A549 (cell line): ENCODE measurements at regions not wholly inside any gene's neighbourhood (a gene's known extent, or its start where the extent isn't known, plus 50 kb on each side); places are given as distances from the start of the nearest gene placed in this dataset.
"Not testable (repeated sequence)": the region's sequence is repeated elsewhere in the genome, so short reads cannot be mapped to it uniquely, and the experiment has no call there.

ENCODE experiments used
- ATAC-seq, 2 experiments: fragments of 200-7000 bp in 1 of 2; fragments of >200 bp in 1 of 2; cut with Nextera tagmentation in 1 of 2; cut with Tn5 transposase in 1 of 2; 3 replicates each; pipeline versions ENCODE4 v1.8.0 to v1.9.1; 2018 to 2020; ENCODE audit warnings: mild to moderate bottlenecking in 1 of 2, moderate library complexity in 1 of 2
- CTCF ChIA-PET: fragments of 300-600 bp; sonication (Branson Sonifier 250); formaldehyde crosslinking; extraction: SDS; loops from one replicate; lab custom pipeline; 2021; ENCODE audit warnings: antibody characterized with exemption, inconsistent platforms; lab: Yijun Ruan, JAX
- POLR2A ChIA-PET: fragments of 350-600 bp; formaldehyde crosslinking; extraction: SDS; loops from one replicate; lab custom pipeline; 2021; ENCODE audit warnings: antibody characterized with exemption, inconsistent platforms; lab: Yijun Ruan, JAX
- DNase-seq, 2 experiments: peaks; one replicate each; pipeline versions ENCODE4 v3.0.0 to v3.0.0-alpha.2; 2011 to 2016; ENCODE audit warnings: low read depth in 1 of 2, low spot score in 1 of 2
- FAIRE-seq: peaks from 2 replicates; lab custom pipeline; 2011; peaks lifted over from hg19 to GRCh38; lab: Jason Lieb, UNC
- H3K27ac ChIP-seq, 2 experiments: fragments of >200 bp; sonication (Bioruptor Twin); formaldehyde crosslinking; 3 replicates each; pipeline ENCODE4 v1.5.1; 2016 to 2017
- H3K4me1 ChIP-seq: fragments of >200 bp; sonication (Bioruptor Twin); formaldehyde crosslinking; 3 replicates; pipeline ENCODE4 v1.6.1; 2016
- H3K4me2 ChIP-seq: fragments of >200 bp; sonication (Bioruptor Twin); formaldehyde crosslinking; 3 replicates; pipeline ENCODE4 v1.6.1; 2016
- H3K4me3 ChIP-seq: fragments of >200 bp; sonication (Bioruptor Twin); formaldehyde crosslinking; 3 replicates; pipeline ENCODE4 v1.5.1; 2016
- H3K9me3 ChIP-seq: fragments of >200 bp; sonication (Bioruptor Twin); formaldehyde crosslinking; 3 replicates; pipeline ENCODE4 v1.6.1; 2016
- ATOH8 ChIP-seq: fragments of 250-450 bp; sonication (Bioruptor Pico); IDR thresholded peaks from 2 replicates; pipeline ENCODE4 v1.5.0; 2020; ENCODE audit warnings: low read depth, mild to moderate bottlenecking, moderate library complexity
- BHLHE40 ChIP-seq: IDR thresholded peaks from 2 replicates; pipeline ENCODE4 v1.6.1; 2012; ENCODE audit warnings: low read depth, low read length, inconsistent platforms
- ELK1 ChIP-seq: fragments of 150-350 bp; IDR thresholded peaks from 2 replicates; pipeline ENCODE4 v1.6.1; 2014; ENCODE audit warnings: low read depth, mild to moderate bottlenecking, low read length
- FOSL2 ChIP-seq, 2 experiments: fragments of 450-650 bp in 1 of 2; fragments of >200 bp in 1 of 2; sonication (Bioruptor Twin) in 1 of 2; formaldehyde crosslinking; IDR thresholded peaks; 2 replicates each; pipeline versions ENCODE4 v1.5.0 to v1.6.1; 2016 to 2020; ENCODE audit warnings: mild to moderate bottlenecking in 1 of 2, moderate library complexity in 1 of 2
- HDAC2 ChIP-seq: fragments of 200-600 bp; sonication (generic); IDR thresholded peaks from 2 replicates; pipeline ENCODE4 v1.6.1; 2016
- HES2 ChIP-seq: fragments of >200 bp; sonication (Bioruptor Twin); formaldehyde crosslinking; IDR thresholded peaks from 2 replicates; pipeline ENCODE4 v1.6.1; 2016
- JUNB ChIP-seq: fragments of >200 bp; sonication (Bioruptor Twin); formaldehyde crosslinking; IDR thresholded peaks from 2 replicates; pipeline ENCODE4 v1.6.1; 2016
- MAX ChIP-seq: IDR thresholded peaks from 2 replicates; pipeline ENCODE4 v1.6.1; 2012
- NFE2L2 ChIP-seq: fragments of 150-350 bp; conservative IDR thresholded peaks from 2 replicates; pipeline ENCODE4 v1.6.1; 2014; ENCODE audit warnings: low read length
- ZC3H11A ChIP-seq: fragments of 450-650 bp; IDR thresholded peaks from 2 replicates; pipeline ENCODE4 v1.6.1; 2014; ENCODE audit warnings: antibody characterized with exemption, mild to moderate bottlenecking
- ZFP36 ChIP-seq: fragments of 450-650 bp; IDR thresholded peaks from 2 replicates; pipeline ENCODE4 v1.6.1; 2014; ENCODE audit warnings: borderline replicate concordance; ENCODE audit not compliant: partially characterized antibody
- WGBS: methylation state at CpG from one replicate; pipeline ENCODE4 v1.1.6; 2017; ENCODE audit errors: missing lambda C conversion rate; 5-methylcytosine and 5-hydroxymethylcytosine counted together

- no peak overlapping the region for H3K4me2 ChIP-seq
- POLR2A ChIA-PET: no interaction called here
- TF ChIP-seq ATOH8 (CRISPR knock-in tag): no peak
- no peak for TF ChIP-seq FOSL2 (IDR thresholded peaks at IDR 0.05)
- no peak for TF ChIP-seq FOSL2 (CRISPR knock-in tag; IDR thresholded peaks at IDR 0.05)
- no peak for TF ChIP-seq JUNB
- no peak for TF ChIP-seq NFE2L2
- TF ChIP-seq ELK1: no peak
- TF ChIP-seq, all 56 proteins: peak for 0
- Histone ChIP-seq H3K27ac (no peak overlapping the region), H3K4me1 (no peaks in the 10 kb centered on the region), H3K4me3 (no peak overlapping the region), H3K9me3 (no peaks in the 10 kb centered on the region)
- FAIRE-seq: no peak
- WGBS: 13% methylated on average over 2 of the region's 2 CpGs
- DNase-seq: no peak
- no peak for ATAC-seq
- CTCF ChIA-PET: no interaction called here
These were observed 160.2 kb downstream of the CRPPA start for GRCh38 chr7:16261100-16261499.

- WGBS: 8% methylated on average over 1 of the region's 1 CpG
- CTCF ChIA-PET: no interaction called here
- TF ChIP-seq ZC3H11A: no peak
- TF ChIP-seq BHLHE40: no peak
- no peak for TF ChIP-seq HES2
- TF ChIP-seq MAX: no peak
- no peak for TF ChIP-seq HDAC2
- no peak for TF ChIP-seq ZFP36
- FAIRE-seq: no peak
- DNase-seq: no peak
- H3K4me3 ChIP-seq: no peak overlapping the region
- ATAC-seq: no peak
- H3K4me1 ChIP-seq: no peaks in the 10 kb centered on the region
- H3K9me3 ChIP-seq: no peaks in the 10 kb centered on the region
- H3K4me2 ChIP-seq: no peak overlapping the region
- H3K27ac ChIP-seq: no peak overlapping the region
- POLR2A ChIA-PET: no interaction called here
These were observed 161.1 kb downstream of the CRPPA start for GRCh38 chr7:16260236-16260728.

- WGBS: 40% methylated on average over 1 of the region's 1 CpG
- CTCF ChIA-PET, FAIRE-seq: not testable (repeated sequence)
These were observed 164.9 kb downstream of the CRPPA start for GRCh38 chr7:16256419-16256818.

GRCh38 chr7:16255952-16256351 is 165.4 kb downstream of the CRPPA start:
- DNase-seq, H3K9me3 ChIP-seq, POLR2A ChIA-PET, ATAC-seq, FAIRE-seq, H3K4me3 ChIP-seq, H3K27ac ChIP-seq, H3K4me1 ChIP-seq, H3K4me2 ChIP-seq, CTCF ChIA-PET: not testable (repeated sequence)
- WGBS: 31% methylated on average over 2 of the region's 2 CpGs

More at GRCh38 chr7:16256419-16256818, 164.9 kb downstream of the CRPPA start:
- H3K4me3 ChIP-seq, ATAC-seq, H3K4me2 ChIP-seq, POLR2A ChIA-PET, DNase-seq, H3K9me3 ChIP-seq, H3K4me1 ChIP-seq, H3K27ac ChIP-seq: not testable (repeated sequence)

GRCh38 chr7:16250655-16251054 is 170.7 kb downstream of the CRPPA start:
- H3K4me3 ChIP-seq, FAIRE-seq, ATAC-seq, DNase-seq, H3K4me2 ChIP-seq, H3K27ac ChIP-seq, POLR2A ChIA-PET, H3K9me3 ChIP-seq, CTCF ChIA-PET, H3K4me1 ChIP-seq: not testable (repeated sequence)
- 49% methylated on average over 2 of the region's 2 CpGs for WGBS

GRCh38 chr7:16249204-16249603 is 172.1 kb downstream of the CRPPA start:
- CTCF ChIA-PET, ATAC-seq, H3K4me1 ChIP-seq, H3K4me2 ChIP-seq, H3K27ac ChIP-seq, DNase-seq, H3K4me3 ChIP-seq, POLR2A ChIA-PET, FAIRE-seq, H3K9me3 ChIP-seq: not testable (repeated sequence)
- WGBS: 53% methylated on average over 6 of the region's 7 CpGs

GRCh38 chr7:16248556-16248955 is 172.8 kb downstream of the CRPPA start:
- POLR2A ChIA-PET, H3K9me3 ChIP-seq, H3K4me1 ChIP-seq, FAIRE-seq, DNase-seq, ATAC-seq, H3K4me3 ChIP-seq, H3K4me2 ChIP-seq, H3K27ac ChIP-seq, CTCF ChIA-PET: not testable (repeated sequence)
- 67% methylated on average over 6 of the region's 6 CpGs for WGBS
